IMR-90 (cell line): ENCODE measurements at regions not wholly inside any gene's neighbourhood (a gene's known extent, or its start where the extent isn't known, plus 50 kb on each side); places are given as distances from the start of the nearest gene placed in this dataset.

Experiments
- ATAC-seq: fragments of 200-7000 bp; cut with Tn5 transposase; 2 replicates; pipeline ENCODE4 v1.9.1; 2020; ENCODE audit warnings: low read depth, mild to moderate bottlenecking, moderate library complexity
- BruUV-seq: library from RNA; stranded (reverse); fragments of 400-500 nt; replicated peaks from 2 replicates; lab custom pipeline; 2021; lab: Mats Ljungman, UMichigan
- CTCF ChIA-PET: fragments of 300-600 bp; formaldehyde crosslinking; extraction: SDS; loops from one replicate; lab custom pipeline; 2021; ENCODE audit warnings: antibody characterized with exemption; lab: Yijun Ruan, JAX
- POLR2A ChIA-PET: fragments of 300-600 bp; sonication (Branson Sonifier 250); formaldehyde crosslinking; loops from one replicate; lab custom pipeline; 2022; ENCODE audit warnings: antibody characterized with exemption; ENCODE audit not compliant: unreplicated experiment; lab: Charles Lee
- DNase-seq: peaks from one replicate; pipeline ENCODE4 v3.0.0; 2013
- H2AFZ ChIP-seq: replicated peaks from 2 replicates; pipeline ENCODE3; 2013; ENCODE audit warnings: low read length, mild to moderate bottlenecking; ENCODE audit not compliant: poor library complexity
- H2AK5ac ChIP-seq: 2 replicates; pipeline ENCODE4 v1.6.1; 2013; ENCODE audit warnings: low read depth, low read length, inconsistent platforms
- H2AK9ac ChIP-seq: replicated peaks from 2 replicates; pipeline ENCODE3; 2013; ENCODE audit warnings: mild to moderate bottlenecking, low read depth, low read length, moderate library complexity; ENCODE audit not compliant: poor library complexity
- H2BK120ac ChIP-seq: 2 replicates; pipeline ENCODE4 v1.6.1; 2013; ENCODE audit warnings: low read depth, low read length, inconsistent platforms
- H2BK15ac ChIP-seq: 3 replicates; pipeline ENCODE4 v1.6.1; 2013; ENCODE audit warnings: low read depth, low read length, inconsistent platforms
- H2BK20ac ChIP-seq: 2 replicates; pipeline ENCODE4 v1.6.1; 2013; ENCODE audit warnings: low read depth, mild to moderate bottlenecking, inconsistent platforms, low read length, moderate library complexity
- H2BK5ac ChIP-seq: 2 replicates; pipeline ENCODE4 v1.6.1; 2013; ENCODE audit warnings: mild to moderate bottlenecking, low read depth, low read length, inconsistent platforms; ENCODE audit not compliant: poor library complexity, severe bottlenecking
- H3K14ac ChIP-seq: replicated peaks from 2 replicates; pipeline ENCODE4 v1.6.1; 2013; ENCODE audit warnings: low read depth, low read length, inconsistent platforms
- H3K18ac ChIP-seq: 2 replicates; pipeline ENCODE4 v1.6.1; 2013; ENCODE audit warnings: low read depth, low read length, control low read depth
- H3K23ac ChIP-seq: 2 replicates; pipeline ENCODE4 v1.6.1; 2013; ENCODE audit warnings: low read depth, low read length, inconsistent platforms
- H3K27ac ChIP-seq: 2 replicates; pipeline ENCODE4 v1.5.1; 2013; ENCODE audit warnings: mild to moderate bottlenecking, control low read depth, low read length; ENCODE audit not compliant: insufficient read depth
- H3K27me3 ChIP-seq: 2 replicates; pipeline ENCODE4 v1.6.1; 2013; ENCODE audit warnings: low read length; ENCODE audit not compliant: control insufficient read depth, insufficient read depth
- H3K36me3 ChIP-seq: 2 replicates; pipeline ENCODE4 v1.6.1; 2013; ENCODE audit warnings: low read length, mixed read lengths; ENCODE audit not compliant: control insufficient read depth, insufficient read depth
- H3K4ac ChIP-seq: 2 replicates; pipeline ENCODE4 v1.6.1; 2013; ENCODE audit warnings: low read depth, low read length, inconsistent platforms
- H3K4me1 ChIP-seq: 2 replicates; pipeline ENCODE4 v1.6.1; 2013; ENCODE audit warnings: low read length, mixed read lengths; ENCODE audit not compliant: control insufficient read depth, insufficient read depth
- H3K4me2 ChIP-seq: 2 replicates; pipeline ENCODE4 v1.6.1; 2013; ENCODE audit warnings: low read depth, mild to moderate bottlenecking, control low read depth, low read length, moderate library complexity
- H3K4me3 ChIP-seq: 2 replicates; pipeline ENCODE4 v1.5.1; 2013; ENCODE audit warnings: low read depth, mild to moderate bottlenecking, control low read depth, low read length, moderate library complexity; ENCODE audit not compliant: insufficient read depth
- H3K56ac ChIP-seq: 2 replicates; pipeline ENCODE4 v1.6.1; 2013; ENCODE audit warnings: low read length, inconsistent platforms; ENCODE audit not compliant: insufficient read depth; ENCODE audit errors: extremely low read depth
- H3K79me1 ChIP-seq, 2 experiments: 2 replicates each; pipeline ENCODE4 v1.6.1; 2013; ENCODE audit warnings: low read length in 2 of 2, inconsistent platforms in 1 of 2, low read depth in 1 of 2
- H3K9ac ChIP-seq: 2 replicates; pipeline ENCODE4 v1.6.1; 2013; ENCODE audit warnings: low read depth, low read length, control low read depth
- H3K9me1 ChIP-seq: 2 replicates; pipeline ENCODE4 v1.6.1; 2013; ENCODE audit warnings: low read length, inconsistent platforms; ENCODE audit not compliant: insufficient read depth
- H3K9me3 ChIP-seq: 2 replicates; pipeline ENCODE4 v1.6.1; 2013; ENCODE audit warnings: low read length; ENCODE audit not compliant: control insufficient read depth, insufficient read depth
- H4K20me1 ChIP-seq: 2 replicates; pipeline ENCODE4 v1.6.1; 2013; ENCODE audit warnings: low read length, inconsistent platforms; ENCODE audit not compliant: insufficient read depth
- H4K5ac ChIP-seq: 2 replicates; pipeline ENCODE4 v1.6.1; 2013; ENCODE audit warnings: mild to moderate bottlenecking, low read depth, low read length, control low read depth
- H4K8ac ChIP-seq, 2 experiments: 2 replicates each; pipeline ENCODE4 v1.6.1; 2013; ENCODE audit warnings: low read depth in 2 of 2, low read length in 2 of 2, control low read depth in 1 of 2, inconsistent platforms in 1 of 2
- H4K91ac ChIP-seq: 2 replicates; pipeline ENCODE4 v1.6.1; 2013; ENCODE audit warnings: low read depth, low read length, inconsistent platforms; ENCODE audit not compliant: insufficient read depth
- BHLHE40 ChIP-seq: fragments of 150-350 bp; IDR thresholded peaks from 2 replicates; pipeline ENCODE4 v1.6.1; 2016; ENCODE audit warnings: mild to moderate bottlenecking, low read depth, low read length
- CEBPB ChIP-seq: IDR thresholded peaks from 2 replicates; pipeline ENCODE4 v1.6.1; 2012; ENCODE audit warnings: low read depth, low read length, improper control_type of control experiment
- CHD1 ChIP-seq: IDR thresholded peaks from 2 replicates; pipeline ENCODE4 v1.6.1; 2012; ENCODE audit warnings: low read depth, low read length, improper control_type of control experiment
- CTCF ChIP-seq: conservative IDR thresholded peaks from 2 replicates; pipeline ENCODE4 v1.5.1; 2012; ENCODE audit warnings: mild to moderate bottlenecking, low read depth, low read length, improper control_type of control experiment
- FOS ChIP-seq: fragments of 150-350 bp; IDR thresholded peaks from 2 replicates; pipeline ENCODE4 v1.6.1; 2016; ENCODE audit warnings: low read depth, low read length
- MAFK ChIP-seq: IDR thresholded peaks from 2 replicates; pipeline ENCODE4 v1.6.1; 2012; ENCODE audit warnings: low read depth, low read length, improper control_type of control experiment
- MAZ ChIP-seq: IDR thresholded peaks from 2 replicates; pipeline ENCODE4 v1.6.1; 2012; ENCODE audit warnings: low read depth, mild to moderate bottlenecking, low read length, improper control_type of control experiment, moderate library complexity, borderline replicate concordance
- MXI1 ChIP-seq: IDR thresholded peaks from 2 replicates; pipeline ENCODE4 v1.6.1; 2012; ENCODE audit warnings: low read depth, mild to moderate bottlenecking, low read length, moderate library complexity, borderline replicate concordance
- NFE2L2 ChIP-seq: fragments of 150-350 bp; IDR thresholded peaks from 2 replicates; pipeline ENCODE4 v1.6.1; 2016; ENCODE audit warnings: low read depth, mild to moderate bottlenecking, low read length
- POLR2A ChIP-seq: IDR thresholded peaks from 2 replicates; pipeline ENCODE4 v1.6.1; 2012; ENCODE audit warnings: mild to moderate bottlenecking, low read depth, low read length
- RAD21 ChIP-seq: IDR thresholded peaks from 2 replicates; pipeline ENCODE4 v1.6.1; 2012; ENCODE audit warnings: low read length, improper control_type of control experiment
- RCOR1 ChIP-seq: IDR thresholded peaks from 2 replicates; pipeline ENCODE4 v1.6.1; 2012; ENCODE audit warnings: mild to moderate bottlenecking, low read length, improper control_type of control experiment; ENCODE audit not compliant: insufficient replicate concordance
- RFX5 ChIP-seq: IDR thresholded peaks from 2 replicates; pipeline ENCODE4 v1.8.0; 2012; ENCODE audit warnings: low read depth, mild to moderate bottlenecking, low read length, moderate library complexity
- SMC3 ChIP-seq: fragments of 150-350 bp; IDR thresholded peaks from 2 replicates; pipeline ENCODE4 v1.6.1; 2016; ENCODE audit warnings: low read depth, mild to moderate bottlenecking, antibody characterized with exemption, low read length, moderate library complexity
- USF2 ChIP-seq: fragments of 150-350 bp; IDR thresholded peaks from 2 replicates; pipeline ENCODE4 v1.6.1; 2017; ENCODE audit warnings: mild to moderate bottlenecking, antibody characterized with exemption, low read length, low read depth
- WGBS, 2 experiments: methylation state at CpG; one replicate each; pipeline versions ENCODE4 v1.1.5 to v1.1.7; 2013; ENCODE audit warnings: missing lambda C conversion rate in 2 of 2; ENCODE audit not compliant: insufficient read length in 1 of 2; ENCODE audit errors: extremely low coverage in 2 of 2; 5-methylcytosine and 5-hydroxymethylcytosine counted together
- dilution Hi-C: fragments of 300-500 bp; cut with HindIII; formaldehyde crosslinking; loops from one replicate; pipeline ENCODE4 v1.14.3; 2018; ENCODE audit warnings: low sequenced_read_pairs; ENCODE audit not compliant: unreplicated experiment
- in situ Hi-C: fragments of 300-500 bp; cut with MboI; formaldehyde crosslinking; loops from 3 replicates; pipeline ENCODE4 v1.14.3; 2019; ENCODE audit warnings: low sequenced_read_pairs, inconsistent platforms, mixed read lengths
- intact Hi-C: fragments of 100-400 bp; cut with micrococcal nuclease; formaldehyde crosslinking; loops from 2 replicates; pipeline ENCODE4 v1.10.0; 2022
- TF ChIP-seq, protein P1 (sequence below): fragments of 150-350 bp; IDR thresholded peaks from 2 replicates; pipeline ENCODE4 v1.6.1; 2016; ENCODE audit warnings: low read depth, mild to moderate bottlenecking, low read length, moderate library complexity, borderline replicate concordance

DNA sequence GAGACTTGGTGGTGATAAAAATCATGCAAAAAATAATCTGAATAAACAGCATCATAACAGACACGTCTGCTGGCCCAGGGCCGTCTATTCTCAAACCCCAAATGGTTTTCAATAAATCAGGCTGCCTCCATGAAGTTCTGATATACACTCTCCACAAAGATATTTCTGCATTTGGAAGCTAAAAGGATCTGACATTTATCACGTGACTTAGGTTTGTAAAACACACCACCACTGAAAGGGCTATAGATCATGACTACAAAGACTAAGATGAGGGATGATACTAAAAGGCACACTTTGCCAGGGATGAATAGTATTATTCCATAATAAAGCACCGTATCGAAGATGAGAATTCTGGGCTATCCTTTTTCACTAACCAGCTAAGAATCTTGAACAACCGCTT lies 67.6 kb upstream of the ADAMTS18 start:
- Histone ChIP-seq H2BK5ac (no peak overlapping the region), H2BK120ac (no peak overlapping the region), H3K56ac (no peak overlapping the region), H3K4ac (no peak overlapping the region), H3K36me3 (no peaks in the 10 kb centered on the region), H3K9ac (no peak overlapping the region), H3K18ac (no peak overlapping the region), H4K91ac (no peak overlapping the region), H4K20me1 (no peaks in the 10 kb centered on the region), H4K5ac (no peak overlapping the region), H2BK20ac (no peak overlapping the region), H3K27me3 (no peaks in the 10 kb centered on the region), H3K9me3 (no peaks in the 10 kb centered on the region), H4K8ac (no peak overlapping the region), H3K9me1 (no peaks in the 10 kb centered on the region), H3K14ac (no peak overlapping the region), H2BK15ac (no peak overlapping the region), H3K79me1 (no peaks in the 10 kb centered on the region), H3K27ac (no peak overlapping the region), H3K4me3 (no peak overlapping the region), H3K4me2 (no peak overlapping the region), H2AK9ac (no peak overlapping the region), H3K4me1 (no peaks in the 10 kb centered on the region), H3K23ac (no peak overlapping the region), H2AFZ (no peak overlapping the region), H2AK5ac (no peak overlapping the region)
- intact Hi-C loops (no loop called here), in situ Hi-C loops (no loop called here), dilution Hi-C loops (no loop called here)
- no TSS peak for BruUV-seq
- ATAC-seq (no peak), DNase-seq (no peak)
- POLR2A ChIA-PET, result no interaction called here
- TF ChIP-seq POLR2A (no peak), MXI1 (no peak), BHLHE40 (no peak), NFE2L2 (no peak), USF2 (no peak), CEBPB (no peak), CHD1 (no peak), SMC3 (no peak), RFX5 (no peak), CTCF (no peak), RAD21 (no peak), MAZ (no peak), FOS (no peak), RCOR1 (no peak), MAFK (no peak)
- TF ChIP-seq, protein P1, sequence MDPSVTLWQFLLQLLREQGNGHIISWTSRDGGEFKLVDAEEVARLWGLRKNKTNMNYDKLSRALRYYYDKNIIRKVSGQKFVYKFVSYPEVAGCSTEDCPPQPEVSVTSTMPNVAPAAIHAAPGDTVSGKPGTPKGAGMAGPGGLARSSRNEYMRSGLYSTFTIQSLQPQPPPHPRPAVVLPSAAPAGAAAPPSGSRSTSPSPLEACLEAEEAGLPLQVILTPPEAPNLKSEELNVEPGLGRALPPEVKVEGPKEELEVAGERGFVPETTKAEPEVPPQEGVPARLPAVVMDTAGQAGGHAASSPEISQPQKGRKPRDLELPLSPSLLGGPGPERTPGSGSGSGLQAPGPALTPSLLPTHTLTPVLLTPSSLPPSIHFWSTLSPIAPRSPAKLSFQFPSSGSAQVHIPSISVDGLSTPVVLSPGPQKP, result no peak
- CTCF ChIA-PET, result no interaction called here
- WGBS, 2 experiments, result no CpG with 5 or more reads among the region's 6 CpGs
